ENCODE measurements at regions not wholly inside any gene's neighbourhood (a gene's known extent, or its start where the extent isn't known, plus 50 kb on each side); places are given as distances from the start of the nearest gene placed in this dataset.

DNA sequence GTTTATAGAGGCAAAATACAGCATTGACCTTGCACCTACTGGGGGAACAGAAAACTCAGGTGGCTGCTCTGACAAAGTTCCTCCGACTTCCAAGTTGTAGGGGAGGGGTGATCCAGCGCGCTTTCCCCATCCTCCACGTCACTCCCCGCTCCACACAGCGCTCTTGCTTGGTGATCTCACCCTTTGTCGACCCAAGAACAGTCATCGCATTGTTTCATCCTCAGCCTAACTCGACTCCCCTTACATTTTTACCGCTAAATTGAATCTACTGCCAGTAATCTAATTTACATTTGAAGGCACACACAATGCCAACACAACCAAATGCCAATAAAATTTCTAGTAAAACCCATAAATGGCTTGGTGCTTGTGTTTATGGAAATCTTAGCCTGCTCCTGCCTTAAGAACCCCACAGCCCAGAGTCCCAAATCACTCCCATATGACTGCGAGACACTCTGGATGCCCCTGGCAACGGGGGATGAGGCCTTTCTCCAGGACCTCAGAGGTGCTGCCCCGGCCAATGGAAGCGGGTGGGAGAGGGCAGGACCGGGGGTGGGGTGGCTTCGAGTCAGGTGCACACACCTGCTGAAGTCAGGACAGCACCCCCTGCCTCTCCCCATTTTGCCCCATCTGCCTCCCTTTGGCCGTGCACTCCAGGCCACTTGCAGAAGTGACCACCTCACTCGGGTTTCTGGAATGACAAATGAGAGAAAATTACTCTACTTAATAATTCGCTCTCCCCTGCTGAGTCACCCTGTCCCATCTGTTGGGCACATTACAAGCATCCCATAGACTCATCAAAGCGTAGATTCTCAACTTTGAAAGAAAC is 98.2 kb upstream of the GSC start:
- peaks cover 7% of the 10 kb centered on the region for H3K27me3 Mint-ChIP-seq
- no peaks in the 10 kb centered on the region for H3K36me3 Mint-ChIP-seq (ENCODE audit: low read depth)
- no peak overlapping the region for H3K4me3 Mint-ChIP-seq
- H3K4me1 Mint-ChIP-seq, result no peaks in the 10 kb centered on the region
- ChIA-PET POLR2A (no interaction called here), CTCF (no interaction called here)
- no peak overlapping the region for H3K27ac Mint-ChIP-seq
- H3K9me3 Mint-ChIP-seq, result no peaks in the 10 kb centered on the region
- no peak for DNase-seq

DNA sequence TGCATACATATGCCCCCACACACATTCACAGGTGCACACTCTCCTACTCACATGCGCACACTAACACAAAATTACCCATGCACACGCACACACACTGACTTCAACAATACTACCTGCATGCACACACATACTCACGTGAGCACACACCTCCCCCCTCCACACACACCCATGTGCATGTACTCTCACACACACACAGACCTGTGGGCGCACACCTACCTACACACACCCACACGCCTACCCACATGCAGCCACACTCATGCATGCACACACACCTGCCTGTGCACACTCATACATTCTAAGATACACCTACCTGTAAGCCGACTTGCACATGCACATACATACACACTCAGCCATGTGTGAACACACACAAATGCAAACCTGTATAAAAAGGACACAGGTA is 97.3 kb upstream of the GSC start:
- H3K4me3 Mint-ChIP-seq, result no peak overlapping the region
- POLR2A ChIA-PET, result no interaction called here
- H3K27ac Mint-ChIP-seq, result no peak overlapping the region
- CTCF ChIA-PET, result no interaction called here
- H3K27me3 Mint-ChIP-seq, result peaks cover 7% of the 10 kb centered on the region
- DNase-seq, result no peak
- H3K9me3 Mint-ChIP-seq, result no peaks in the 10 kb centered on the region
- no peaks in the 10 kb centered on the region for H3K4me1 Mint-ChIP-seq
- H3K36me3 Mint-ChIP-seq (ENCODE audit: low read depth), result no peaks in the 10 kb centered on the region

DNA sequence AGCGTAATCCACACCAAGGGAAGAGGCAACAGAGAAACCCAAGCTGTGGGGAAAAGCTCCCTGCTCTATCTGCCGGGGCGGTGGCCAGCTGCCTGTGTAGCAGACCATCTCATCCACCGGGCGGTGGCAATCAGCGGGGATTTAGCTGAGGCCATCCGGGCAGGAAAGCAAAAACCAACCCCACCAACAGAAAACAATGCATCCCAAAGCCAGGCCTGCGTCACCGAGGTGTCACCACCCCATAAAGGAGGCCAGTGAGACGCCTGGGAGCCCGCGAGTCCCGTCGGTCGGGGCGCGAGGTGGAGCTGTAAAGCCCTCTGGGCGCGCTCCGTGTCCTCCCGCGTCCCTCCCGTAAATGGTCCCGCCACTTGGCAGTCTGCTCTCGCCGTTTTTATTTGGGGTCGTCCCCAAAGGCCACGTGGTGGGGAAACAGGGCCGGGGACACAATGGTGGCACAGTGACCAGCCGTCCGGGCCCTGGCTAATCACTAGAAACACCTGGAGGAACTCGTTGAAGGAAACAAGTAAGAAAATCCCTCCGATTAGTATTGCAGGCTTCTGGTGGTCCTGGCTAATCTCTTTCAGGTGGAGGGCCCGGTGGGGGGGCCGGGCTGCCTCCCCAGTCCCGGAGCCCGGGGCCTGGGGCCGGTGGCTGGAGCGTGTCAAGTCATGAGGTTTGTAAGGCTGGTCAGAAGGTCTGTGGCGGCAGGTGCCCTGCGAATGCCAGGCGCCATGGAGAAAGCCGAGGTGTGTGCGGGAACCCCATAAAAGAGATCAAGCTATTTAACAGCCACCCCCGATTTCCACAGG is 94.7 kb upstream of the GSC start:
- no peak overlapping the region for H3K27ac Mint-ChIP-seq
- no peaks in the 10 kb centered on the region for H3K4me1 Mint-ChIP-seq
- no peak overlapping the region for H3K4me3 Mint-ChIP-seq
- H3K27me3 Mint-ChIP-seq, result peaks cover 7% of the 10 kb centered on the region
- no peak for DNase-seq
- H3K9me3 Mint-ChIP-seq, result no peaks in the 10 kb centered on the region
- POLR2A ChIA-PET, result no interaction called here
- CTCF ChIA-PET, result no interaction called here
- H3K36me3 Mint-ChIP-seq (ENCODE audit: low read depth), result no peaks in the 10 kb centered on the region

DNA sequence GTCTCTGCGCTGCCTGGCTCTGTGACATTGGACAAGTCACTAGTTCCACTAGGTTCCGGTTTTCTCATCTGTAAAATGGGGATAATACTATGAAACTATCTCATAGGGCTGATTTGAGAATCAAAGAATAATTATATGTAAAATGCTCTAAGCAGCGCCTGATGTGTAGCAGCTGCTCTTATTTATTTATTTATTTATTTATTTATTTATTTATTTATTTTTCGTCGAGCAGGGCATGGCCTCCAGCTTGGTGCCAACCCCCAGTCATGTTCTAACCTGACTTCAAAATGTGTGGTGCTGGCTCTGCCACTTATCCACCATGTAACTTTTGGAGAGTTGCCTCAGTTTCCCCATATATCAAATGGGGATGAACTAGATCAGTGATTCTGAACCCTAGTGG is 93.5 kb upstream of the GSC start:
- H3K9me3 Mint-ChIP-seq, result no peaks in the 10 kb centered on the region
- ChIA-PET CTCF (no interaction called here), POLR2A (no interaction called here)
- DNase-seq, result no peak
- H3K27ac Mint-ChIP-seq, result no peak overlapping the region
- no peak overlapping the region for H3K4me3 Mint-ChIP-seq
- H3K36me3 Mint-ChIP-seq (ENCODE audit: low read depth), result no peaks in the 10 kb centered on the region
- peaks cover 7% of the 10 kb centered on the region for H3K27me3 Mint-ChIP-seq
- H3K4me1 Mint-ChIP-seq, result no peaks in the 10 kb centered on the region

- POLR2A ChIA-PET, result no interaction called here
- DNase-seq, result no peak
- H3K27me3 Mint-ChIP-seq, result no peaks in the 10 kb centered on the region
- H3K36me3 Mint-ChIP-seq (ENCODE audit: low read depth), result no peaks in the 10 kb centered on the region
- H3K4me1 Mint-ChIP-seq, result no peaks in the 10 kb centered on the region
- peaks cover 3% of the 10 kb centered on the region for H3K9me3 Mint-ChIP-seq
- no peak overlapping the region for H3K27ac Mint-ChIP-seq
- CTCF ChIA-PET, result no interaction called here
- no peak overlapping the region for H3K4me3 Mint-ChIP-seq
Observed at GRCh38 chr14:94857950-94858349, 88.0 kb upstream of the GSC start.

GRCh38 chr14:94853920-94854319 is 84.0 kb upstream of the GSC start:
- Mint-ChIP-seq H3K36me3 (ENCODE audit: low read depth) (no peaks in the 10 kb centered on the region), H3K27me3 (no peaks in the 10 kb centered on the region), H3K4me3 (no peak overlapping the region), H3K9me3 (peaks cover 3% of the 10 kb centered on the region), H3K27ac (no peak overlapping the region), H3K4me1 (no peaks in the 10 kb centered on the region)
- POLR2A ChIA-PET, result no interaction called here
- CTCF ChIA-PET, result no interaction called here
- no peak for DNase-seq

DNA sequence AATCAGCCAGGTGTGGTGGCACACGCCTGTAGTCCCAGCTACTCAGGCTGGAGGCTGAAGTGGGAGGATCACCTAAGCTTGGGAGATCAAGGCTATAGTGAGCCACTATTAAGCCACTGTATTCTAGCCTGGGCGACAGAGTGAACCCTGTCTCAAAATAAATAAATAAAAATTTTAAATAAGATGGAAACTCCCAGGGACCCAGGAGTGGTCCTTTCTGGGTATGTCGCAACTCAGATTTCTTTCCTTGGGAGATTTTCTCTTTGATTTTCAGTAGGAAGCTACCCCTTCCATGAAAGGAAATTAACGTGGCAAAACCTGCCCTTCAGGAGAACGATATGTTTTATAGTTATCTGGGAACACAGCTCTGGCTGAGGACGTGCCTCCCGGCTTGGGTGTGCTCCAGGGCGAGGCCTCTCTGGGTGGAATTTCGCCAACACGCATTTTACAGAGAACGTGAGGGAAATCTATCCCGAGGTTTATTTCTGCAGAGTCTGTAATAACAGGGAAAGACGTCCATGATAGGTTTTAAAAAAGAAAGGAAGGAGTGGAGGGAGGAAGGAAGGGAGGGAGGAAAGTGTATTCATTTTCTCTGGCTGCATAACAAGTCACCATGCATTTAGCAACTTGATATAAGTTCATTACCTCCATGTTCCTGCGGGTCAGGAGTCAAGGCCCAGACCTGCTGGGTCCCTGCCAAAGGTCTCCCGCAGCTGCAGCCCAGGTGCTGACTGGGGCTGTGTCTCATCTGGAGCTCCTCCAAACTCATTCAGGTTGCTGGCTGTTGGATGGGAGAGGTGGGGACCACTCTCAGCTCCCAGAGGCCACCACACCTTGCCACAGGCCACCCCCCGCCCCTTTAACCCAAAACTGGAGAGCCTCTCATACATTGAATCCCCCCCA is 80.6 kb upstream of the GSC start:
- ChIA-PET CTCF (no interaction called here), POLR2A (no interaction called here)
- Mint-ChIP-seq H3K36me3 (ENCODE audit: low read depth) (no peaks in the 10 kb centered on the region), H3K4me1 (no peaks in the 10 kb centered on the region), H3K4me3 (no peak overlapping the region), H3K27ac (no peak overlapping the region), H3K27me3 (no peaks in the 10 kb centered on the region), H3K9me3 (peaks cover 3% of the 10 kb centered on the region)
- DNase-seq, result no peak

GRCh38 chr14:94844593-94845152 is 74.8 kb upstream of the GSC start:
- POLR2A ChIA-PET, result no interaction called here
- Mint-ChIP-seq H3K9me3 (no peaks in the 10 kb centered on the region), H3K27me3 (no peaks in the 10 kb centered on the region), H3K4me3 (no peak overlapping the region), H3K27ac (no peak overlapping the region), H3K36me3 (ENCODE audit: low read depth) (no peaks in the 10 kb centered on the region), H3K4me1 (no peaks in the 10 kb centered on the region)
- CTCF ChIA-PET, result no interaction called here
- DNase-seq, result no peak

DNA sequence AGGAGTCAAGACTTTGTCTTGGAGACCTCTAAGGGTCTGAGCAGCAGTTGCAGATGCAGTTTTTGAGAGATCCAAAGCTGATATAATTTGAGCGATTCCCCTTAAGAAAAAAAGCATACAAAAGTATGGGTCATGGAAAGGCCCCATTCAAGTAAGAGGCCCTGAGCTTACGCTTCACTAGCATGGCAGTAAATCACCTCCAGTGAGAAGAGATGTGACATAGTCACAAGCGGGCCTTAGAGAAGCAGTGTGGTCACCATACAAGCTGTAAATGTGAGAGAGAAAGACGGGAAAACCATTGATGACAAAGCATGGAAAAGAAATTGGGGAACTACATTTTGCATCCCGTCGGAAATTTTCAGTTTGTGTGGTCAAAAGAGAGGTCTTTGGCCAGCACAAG is 70.6 kb upstream of the GSC start:
- H3K36me3 Mint-ChIP-seq (ENCODE audit: low read depth), result no peaks in the 10 kb centered on the region
- POLR2A ChIA-PET, result no interaction called here
- DNase-seq, result no peak
- CTCF ChIA-PET, result no interaction called here
- H3K27me3 Mint-ChIP-seq, result no peaks in the 10 kb centered on the region
- no peaks in the 10 kb centered on the region for H3K9me3 Mint-ChIP-seq
- no peak overlapping the region for H3K4me3 Mint-ChIP-seq
- no peak overlapping the region for H3K27ac Mint-ChIP-seq
- no peaks in the 10 kb centered on the region for H3K4me1 Mint-ChIP-seq

DNA sequence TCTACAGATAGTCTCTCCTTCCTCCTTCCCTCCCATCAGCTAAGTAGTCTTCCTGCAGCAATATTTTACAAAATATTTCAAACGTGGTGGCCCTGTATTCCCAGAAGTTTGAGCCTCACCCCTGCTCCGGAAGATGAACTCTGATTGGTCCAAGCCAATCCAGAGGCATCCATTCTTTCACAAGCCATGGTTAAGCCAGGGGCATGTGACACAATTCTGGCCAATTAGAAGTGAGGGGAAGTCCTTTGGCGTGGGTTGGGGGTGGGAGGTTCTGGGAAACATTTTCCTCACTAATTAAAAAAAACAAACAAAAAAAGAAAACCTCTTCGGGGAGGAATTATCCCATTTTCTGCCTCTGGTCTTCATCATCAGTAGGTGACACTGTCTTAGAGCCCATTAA is 69.4 kb upstream of the GSC start:
- DNase-seq, result no peak
- no peaks in the 10 kb centered on the region for H3K36me3 Mint-ChIP-seq (ENCODE audit: low read depth)
- H3K27me3 Mint-ChIP-seq, result no peaks in the 10 kb centered on the region
- H3K9me3 Mint-ChIP-seq, result no peaks in the 10 kb centered on the region
- ChIA-PET POLR2A (no interaction called here), CTCF (no interaction called here)
- no peaks in the 10 kb centered on the region for H3K4me1 Mint-ChIP-seq
- H3K4me3 Mint-ChIP-seq, result no peak overlapping the region
- no peak overlapping the region for H3K27ac Mint-ChIP-seq

DNA sequence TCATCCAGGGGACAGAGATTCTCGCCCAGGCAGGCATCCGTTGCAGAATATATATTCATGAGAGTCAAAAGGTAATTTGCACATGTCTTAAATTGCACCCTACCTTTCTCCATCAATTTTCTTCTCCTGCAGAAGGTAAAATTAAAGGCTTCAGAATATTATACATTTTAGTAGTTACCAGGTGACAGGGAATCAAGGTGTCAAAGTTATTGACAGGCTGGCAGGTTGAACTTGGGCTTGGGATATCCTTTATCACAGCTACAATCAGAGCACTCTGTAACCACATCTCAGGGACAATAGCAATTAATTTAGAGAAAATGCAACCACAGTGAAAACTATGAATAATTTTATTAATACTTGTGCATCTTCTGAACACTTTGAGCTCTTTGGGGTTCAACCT is 66.9 kb upstream of the GSC start:
- POLR2A ChIA-PET, result no interaction called here

GRCh38 chr14:94833633-94834032 is 63.7 kb upstream of the GSC start:
- CTCF ChIA-PET, result no interaction called here
- DNase-seq, result no peak
- Mint-ChIP-seq H3K27ac (no peak overlapping the region), H3K4me3 (no peak overlapping the region), H3K36me3 (ENCODE audit: low read depth) (no peaks in the 10 kb centered on the region), H3K27me3 (no peaks in the 10 kb centered on the region), H3K9me3 (no peaks in the 10 kb centered on the region), H3K4me1 (no peaks in the 10 kb centered on the region)
- POLR2A ChIA-PET, result no interaction called here

More for the DNA sequence above, 66.9 kb upstream of the GSC start:
- Mint-ChIP-seq H3K4me1 (no peaks in the 10 kb centered on the region), H3K36me3 (ENCODE audit: low read depth) (no peaks in the 10 kb centered on the region), H3K27ac (no peak overlapping the region), H3K27me3 (no peaks in the 10 kb centered on the region), H3K9me3 (no peaks in the 10 kb centered on the region), H3K4me3 (no peak overlapping the region)
- DNase-seq, result no peak
- CTCF ChIA-PET, result no interaction called here

GRCh38 chr14:94831085-94831484 is 61.2 kb upstream of the GSC start:
- Mint-ChIP-seq H3K4me1 (no peaks in the 10 kb centered on the region), H3K27me3 (no peaks in the 10 kb centered on the region), H3K9me3 (no peaks in the 10 kb centered on the region), H3K27ac (no peak overlapping the region), H3K36me3 (ENCODE audit: low read depth) (no peaks in the 10 kb centered on the region), H3K4me3 (no peak overlapping the region)
- CTCF ChIA-PET, result no interaction called here
- DNase-seq, result no peak
- POLR2A ChIA-PET, result no interaction called here
